Body of pancreas (tissue), 4 donors: ENCODE measurements at regions not wholly inside any gene's neighbourhood (a gene's known extent, or its start where the extent isn't known, plus 50 kb on each side); places are given as distances from the start of the nearest gene placed in this dataset.

ENCODE experiments used
- CTCF ChIP-seq, 7 experiments: fragments of 450-650 bp in 4 of 7; fragments of 200-600 bp in 3 of 7; sonication (generic) in 3 of 7; IDR thresholded peaks; one replicate each; pipeline ENCODE4 v1.5.1; 2016 to 2019; ENCODE audit warnings: antibody characterized with exemption in 7 of 7
- POLR2A ChIP-seq, 3 donors: fragments of 450-650 bp; IDR thresholded peaks; one replicate each; pipeline ENCODE4 v1.6.1; 2016; ENCODE audit warnings: antibody characterized with exemption in 3 of 3, mild to moderate bottlenecking in 2 of 3

GRCh38 chr2:16304876-16305590 lies 360.6 kb downstream of the CYRIA start:
- TF ChIP-seq CTCF (IDR thresholded peaks at IDR 0.05) (no peak), POLR2A (IDR thresholded peaks at IDR 0.05) (no peak)
